ENCODE measurements at regions not wholly inside any gene's neighbourhood (a gene's known extent, or its start where the extent isn't known, plus 50 kb on each side); places are given as distances from the start of the nearest gene placed in this dataset.

GRCh38 chr14:85233756-85234155 lies 296.2 kb upstream of the FLRT2 start:
- no peak for TF ChIP-seq CTCF (IDR thresholded peaks at IDR 0.05; ENCODE audit: insufficient read depth, low read depth, low read length, missing control alignments)
- no peak overlapping the region for H3K4me3 ChIP-seq (ENCODE audit: low read depth, low read length)
- no peak for DNase-seq (ENCODE audit: low read depth)

GRCh38 chr14:85234156-85235025 lies 295.6 kb upstream of the FLRT2 start:
- DNase-seq (ENCODE audit: low read depth), result no peak
- no peak overlapping the region for H3K4me3 ChIP-seq (ENCODE audit: low read depth, low read length)
- no peak for TF ChIP-seq CTCF (IDR thresholded peaks at IDR 0.05; ENCODE audit: insufficient read depth, low read depth, low read length, missing control alignments)

- TF ChIP-seq CTCF (IDR thresholded peaks at IDR 0.05; ENCODE audit: insufficient read depth, low read depth, low read length, missing control alignments), result no peak
- DNase-seq (ENCODE audit: low read depth), result no peak
- no peak overlapping the region for H3K4me3 ChIP-seq (ENCODE audit: low read depth, low read length)
Observed at GRCh38 chr14:85235868-85236267, 294.1 kb upstream of the FLRT2 start.

- no peak for DNase-seq (ENCODE audit: low read depth)
- H3K4me3 ChIP-seq (ENCODE audit: low read depth, low read length), result no peak overlapping the region
- TF ChIP-seq CTCF (IDR thresholded peaks at IDR 0.05; ENCODE audit: insufficient read depth, low read depth, low read length, missing control alignments), result no peak
Observed at GRCh38 chr14:85236296-85236695, 293.6 kb upstream of the FLRT2 start.

GRCh38 chr14:85239791-85240190 lies 290.2 kb upstream of the FLRT2 start:
- no peak for TF ChIP-seq CTCF (IDR thresholded peaks at IDR 0.05; ENCODE audit: insufficient read depth, low read depth, low read length, missing control alignments)
- no peak for DNase-seq (ENCODE audit: low read depth)
- H3K4me3 ChIP-seq (ENCODE audit: low read depth, low read length), result no peak overlapping the region

GRCh38 chr14:85241022-85241855 lies 288.7 kb upstream of the FLRT2 start:
- no peak for TF ChIP-seq CTCF (IDR thresholded peaks at IDR 0.05; ENCODE audit: insufficient read depth, low read depth, low read length, missing control alignments)
- H3K4me3 ChIP-seq (ENCODE audit: low read depth, low read length), result no peak overlapping the region

More at GRCh38 chr14:85241022-85241855, 288.7 kb upstream of the FLRT2 start:
- no peak for DNase-seq (ENCODE audit: low read depth)

Data from GM12865 (cell line).